Lower leg skin (tissue), 3 donors: ENCODE measurements at regions not wholly inside any gene's neighbourhood (a gene's known extent, or its start where the extent isn't known, plus 50 kb on each side); places are given as distances from the start of the nearest gene placed in this dataset.

ENCODE experiments used
- POLR2A ChIP-seq, 2 donors: fragments of 450-650 bp; IDR thresholded peaks; one replicate each; pipeline ENCODE4 v1.6.1; 2016 to 2017; ENCODE audit warnings: antibody characterized with exemption in 2 of 2, mild to moderate bottlenecking in 1 of 2, moderate library complexity in 1 of 2
- TF ChIP-seq, protein P1 (sequence below), 3 donors: fragments of 450-650 bp; IDR thresholded peaks; one replicate each; pipeline ENCODE4 v1.5.1; 2016; ENCODE audit warnings: antibody characterized with exemption in 3 of 3, mild to moderate bottlenecking in 3 of 3, moderate library complexity in 2 of 3

DNA sequence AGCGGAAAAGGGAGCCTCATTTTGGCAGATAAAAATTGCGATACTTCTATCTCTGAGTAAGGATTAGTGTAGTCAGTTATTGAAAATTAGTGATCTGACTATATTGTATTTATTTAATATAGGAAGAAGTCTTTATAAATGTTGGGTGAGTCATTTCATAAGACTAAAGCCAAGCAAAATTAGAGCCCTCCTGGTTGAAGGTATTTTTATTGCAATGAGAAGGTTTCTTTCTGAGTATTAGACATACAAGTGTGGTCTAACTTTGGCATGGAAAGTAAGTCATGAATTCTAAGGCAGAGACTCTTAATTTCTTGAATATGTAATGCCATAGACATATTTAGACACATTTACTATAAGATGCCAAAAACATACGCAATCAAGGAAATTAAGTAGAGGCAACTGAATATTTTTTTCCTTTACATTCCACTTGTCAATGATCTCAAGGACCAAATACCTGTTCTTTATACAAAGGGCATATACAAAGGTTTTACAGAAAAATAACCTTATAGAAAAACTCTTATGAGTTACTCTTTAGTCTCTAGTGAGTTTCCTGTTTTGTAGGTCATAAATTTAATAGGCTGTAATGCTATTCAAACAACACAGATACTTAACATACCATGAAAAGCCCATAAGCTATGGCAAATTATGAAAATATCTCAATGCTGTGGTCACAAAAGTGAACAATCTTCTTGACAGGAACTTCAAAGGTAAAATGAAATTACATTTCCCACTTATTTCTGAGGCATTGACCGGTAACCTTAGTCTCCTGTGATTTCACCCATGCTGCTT, 156.6 kb upstream of the BTG1 start:
- TF ChIP-seq, protein P1, sequence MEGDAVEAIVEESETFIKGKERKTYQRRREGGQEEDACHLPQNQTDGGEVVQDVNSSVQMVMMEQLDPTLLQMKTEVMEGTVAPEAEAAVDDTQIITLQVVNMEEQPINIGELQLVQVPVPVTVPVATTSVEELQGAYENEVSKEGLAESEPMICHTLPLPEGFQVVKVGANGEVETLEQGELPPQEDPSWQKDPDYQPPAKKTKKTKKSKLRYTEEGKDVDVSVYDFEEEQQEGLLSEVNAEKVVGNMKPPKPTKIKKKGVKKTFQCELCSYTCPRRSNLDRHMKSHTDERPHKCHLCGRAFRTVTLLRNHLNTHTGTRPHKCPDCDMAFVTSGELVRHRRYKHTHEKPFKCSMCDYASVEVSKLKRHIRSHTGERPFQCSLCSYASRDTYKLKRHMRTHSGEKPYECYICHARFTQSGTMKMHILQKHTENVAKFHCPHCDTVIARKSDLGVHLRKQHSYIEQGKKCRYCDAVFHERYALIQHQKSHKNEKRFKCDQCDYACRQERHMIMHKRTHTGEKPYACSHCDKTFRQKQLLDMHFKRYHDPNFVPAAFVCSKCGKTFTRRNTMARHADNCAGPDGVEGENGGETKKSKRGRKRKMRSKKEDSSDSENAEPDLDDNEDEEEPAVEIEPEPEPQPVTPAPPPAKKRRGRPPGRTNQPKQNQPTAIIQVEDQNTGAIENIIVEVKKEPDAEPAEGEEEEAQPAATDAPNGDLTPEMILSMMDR (IDR thresholded peaks at IDR 0.05) = no peak
- no peak for TF ChIP-seq POLR2A (IDR thresholded peaks at IDR 0.05)
